ENCODE measurements at regions not wholly inside any gene's neighbourhood (a gene's known extent, or its start where the extent isn't known, plus 50 kb on each side); places are given as distances from the start of the nearest gene placed in this dataset.

GRCh38 chr5:6112538-6112937 lies 265.8 kb downstream of the MED10 start (continued):
- no peak for TF ChIP-seq PRDM4 (tag by site-specific recombination; IDR thresholded peaks at IDR 0.05)
- TF ChIP-seq BCL11B (tag by site-specific recombination; IDR thresholded peaks at IDR 0.05; ENCODE audit: low read depth) = no peak

- POLR2A ChIA-PET = no interaction called here
- Histone ChIP-seq H3K4me3 (ENCODE audit: low read depth, low read length) (no peak overlapping the region), H3K27ac (ENCODE audit: extremely low read depth, low read depth, low read length) (no peak overlapping the region), H3K4me1 (ENCODE audit: control insufficient read depth, insufficient read depth, low read length) (no peaks in the 10 kb centered on the region), H3K9me3 (ENCODE audit: control insufficient read depth, insufficient read depth, low read depth, low read length) (no peaks in the 10 kb centered on the region), H3K36me3 (ENCODE audit: control insufficient read depth in 2 of 2, insufficient read depth in 1 of 2, low read length in 2 of 2) (no peaks in the 10 kb centered on the region)
- CTCF ChIA-PET = no interaction called here
- TF ChIP-seq SP2 (tag by site-specific recombination; IDR thresholded peaks at IDR 0.05) (no peak), ZNF621 (tag by site-specific recombination; IDR thresholded peaks at IDR 0.05) (no peak), REPIN1 (tag by site-specific recombination; IDR thresholded peaks at IDR 0.05; ENCODE audit: low read depth) (no peak)
Observed at GRCh38 chr5:6112125-6112524, 266.2 kb downstream of the MED10 start.

GRCh38 chr5:6111131-6111530 lies 267.2 kb downstream of the MED10 start:
- Histone ChIP-seq H3K4me3 (ENCODE audit: low read depth, low read length) (no peak overlapping the region), H3K27ac (ENCODE audit: extremely low read depth, low read depth, low read length) (no peak overlapping the region), H3K4me1 (ENCODE audit: control insufficient read depth, insufficient read depth, low read length) (no peaks in the 10 kb centered on the region), H3K9me3 (ENCODE audit: control insufficient read depth, insufficient read depth, low read depth, low read length) (no peaks in the 10 kb centered on the region), H3K36me3 (ENCODE audit: control insufficient read depth in 2 of 2, insufficient read depth in 1 of 2, low read length in 2 of 2) (no peaks in the 10 kb centered on the region)
- POLR2A ChIA-PET = no interaction called here
- CTCF ChIA-PET = no interaction called here
- no peak for TF ChIP-seq ZNF561 (tag by site-specific recombination; IDR thresholded peaks at IDR 0.05; ENCODE audit: borderline replicate concordance)

- H3K4me1 ChIP-seq (ENCODE audit: control insufficient read depth, insufficient read depth, low read length) = no peaks in the 10 kb centered on the region
- H3K9me3 ChIP-seq (ENCODE audit: control insufficient read depth, insufficient read depth, low read depth, low read length) = no peaks in the 10 kb centered on the region
- H3K36me3 ChIP-seq (ENCODE audit: control insufficient read depth in 2 of 2, insufficient read depth in 1 of 2, low read length in 2 of 2) = no peaks in the 10 kb centered on the region
- POLR2A ChIA-PET = no interaction called here
- H3K4me3 ChIP-seq (ENCODE audit: low read depth, low read length) = no peak overlapping the region
- CTCF ChIA-PET = no interaction called here
- H3K27ac ChIP-seq (ENCODE audit: extremely low read depth, low read depth, low read length) = no peak overlapping the region
- no peak for TF ChIP-seq SETDB1 (IDR thresholded peaks at IDR 0.05; ENCODE audit: insufficient read length, low read length)
- TF ChIP-seq GFI1B (tag by site-specific recombination; IDR thresholded peaks at IDR 0.05) = no peak
- TF ChIP-seq ZSCAN4 (tag by site-specific recombination; IDR thresholded peaks at IDR 0.05) = no peak
- no peak for TF ChIP-seq ZNF639 (tag by site-specific recombination; IDR thresholded peaks at IDR 0.05)
- no peak for TF ChIP-seq ZNF585B (tag by site-specific recombination; IDR thresholded peaks at IDR 0.05)
- no peak for TF ChIP-seq ZNF704 (tag by site-specific recombination; IDR thresholded peaks at IDR 0.05)
- no peak for TF ChIP-seq ZNF311 (tag by site-specific recombination; IDR thresholded peaks at IDR 0.05; ENCODE audit: borderline replicate concordance)
- TF ChIP-seq ZBTB26 (tag by site-specific recombination; optimal IDR thresholded peaks at IDR 0.05) = no peak
- no peak for TF ChIP-seq ZNF391 (tag by site-specific recombination; IDR thresholded peaks at IDR 0.05; ENCODE audit: borderline replicate concordance, low read depth)
- TF ChIP-seq ZNF777 (tag by site-specific recombination; IDR thresholded peaks at IDR 0.05; ENCODE audit: borderline replicate concordance) = no peak
- no peak for TF ChIP-seq ZNF335 (tag by site-specific recombination; conservative IDR thresholded peaks at IDR 0.05)
Observed at GRCh38 chr5:6110441-6111005, 267.8 kb downstream of the MED10 start.
